Common myeloid progenitor, CD34-positive (primary cell): ENCODE measurements at regions not wholly inside any gene's neighbourhood (a gene's known extent, or its start where the extent isn't known, plus 50 kb on each side); places are given as distances from the start of the nearest gene placed in this dataset.
A peak's percentile ranks its signal among the peaks of the same experiment; 100 is the strongest.
"Not testable (repeated sequence)": the region's sequence is repeated elsewhere in the genome, so short reads cannot be mapped to it uniquely, and the experiment has no call there.

ENCODE experiments used
- CTCF ChIA-PET: fragments of 350-600 bp; sonication (Branson Sonifier 250); formaldehyde crosslinking; loops from one replicate; lab custom pipeline; 2021; ENCODE audit warnings: antibody characterized with exemption; lab: Charles Lee
- POLR2A ChIA-PET: fragments of 350-600 bp; sonication (Branson Sonifier 250); formaldehyde crosslinking; loops from one replicate; lab custom pipeline; 2021; ENCODE audit warnings: antibody characterized with exemption; lab: Charles Lee
- DNase-seq, 3 donors: peaks; one replicate each; pipeline versions ENCODE4 v3.0.0 to v3.0.0-alpha.2; 2013
- H3K27ac ChIP-seq, 2 experiments: 1 replicate in 1 of 2; 2 replicates in 1 of 2; pipeline ENCODE4 v1.7.0; 2013; ENCODE audit warnings: inconsistent platforms in 2 of 2, low read length in 2 of 2, mild to moderate bottlenecking in 2 of 2, low read depth in 1 of 2, moderate library complexity in 1 of 2; ENCODE audit not compliant: severe bottlenecking in 2 of 2, insufficient read depth in 1 of 2, poor library complexity in 1 of 2
- H3K27me3 ChIP-seq, 5 experiments: replicated peaks in 2 of 5; 1 replicate in 3 of 5; 2 replicates in 2 of 5; pipeline versions ENCODE4 v1.6.1 to v1.7.0; 2013; ENCODE audit warnings: low read length in 4 of 5, mild to moderate bottlenecking in 2 of 5, moderate library complexity in 2 of 5, inconsistent platforms in 1 of 5; ENCODE audit not compliant: insufficient read depth in 5 of 5, control insufficient read depth in 4 of 5
- H3K36me3 ChIP-seq, 4 experiments: 1 replicate in 2 of 4; 2 replicates in 2 of 4; pipeline versions ENCODE4 v1.6.1 to v1.7.0; 2013; ENCODE audit warnings: low read length in 3 of 4, control low read depth in 1 of 4, mild to moderate bottlenecking in 1 of 4; ENCODE audit not compliant: control insufficient read depth in 4 of 4, insufficient read depth in 4 of 4
- H3K4me1 ChIP-seq, 4 experiments: 1 replicate in 3 of 4; 2 replicates in 1 of 4; pipeline versions ENCODE4 v1.6.1 to v1.7.1; 2013; ENCODE audit warnings: low read length in 3 of 4, mild to moderate bottlenecking in 3 of 4, control low read depth in 1 of 4, inconsistent platforms in 1 of 4, moderate library complexity in 1 of 4; ENCODE audit not compliant: control insufficient read depth in 4 of 4, insufficient read depth in 4 of 4; ENCODE audit errors: control extremely low read depth in 1 of 4
- H3K4me3 ChIP-seq, 7 experiments: 1 replicate in 4 of 7; 2 replicates in 3 of 7; pipeline versions ENCODE4 v1.5.1 to v1.7.0; 2013; ENCODE audit warnings: mild to moderate bottlenecking in 7 of 7, low read length in 6 of 7, moderate library complexity in 6 of 7, inconsistent platforms in 2 of 7, low read depth in 2 of 7, control low read depth in 1 of 7; ENCODE audit not compliant: insufficient read depth in 4 of 7, control insufficient read depth in 1 of 7; ENCODE audit errors: extremely low read depth in 1 of 7
- H3K9me3 ChIP-seq, 5 experiments: 1 replicate in 4 of 5; 2 replicates in 1 of 5; pipeline versions ENCODE4 v1.6.1 to v1.7.1; 2013; ENCODE audit warnings: low read length in 4 of 5, mild to moderate bottlenecking in 2 of 5, inconsistent platforms in 1 of 5, low read depth in 1 of 5, moderate library complexity in 1 of 5; ENCODE audit not compliant: control insufficient read depth in 4 of 5, insufficient read depth in 2 of 5; ENCODE audit errors: control extremely low read depth in 1 of 5
- WGBS: methylation state at CpG from one replicate; pipeline ENCODE4 v1.1.5; 2013; ENCODE audit not compliant: insufficient coverage; 5-methylcytosine and 5-hydroxymethylcytosine counted together

DNA sequence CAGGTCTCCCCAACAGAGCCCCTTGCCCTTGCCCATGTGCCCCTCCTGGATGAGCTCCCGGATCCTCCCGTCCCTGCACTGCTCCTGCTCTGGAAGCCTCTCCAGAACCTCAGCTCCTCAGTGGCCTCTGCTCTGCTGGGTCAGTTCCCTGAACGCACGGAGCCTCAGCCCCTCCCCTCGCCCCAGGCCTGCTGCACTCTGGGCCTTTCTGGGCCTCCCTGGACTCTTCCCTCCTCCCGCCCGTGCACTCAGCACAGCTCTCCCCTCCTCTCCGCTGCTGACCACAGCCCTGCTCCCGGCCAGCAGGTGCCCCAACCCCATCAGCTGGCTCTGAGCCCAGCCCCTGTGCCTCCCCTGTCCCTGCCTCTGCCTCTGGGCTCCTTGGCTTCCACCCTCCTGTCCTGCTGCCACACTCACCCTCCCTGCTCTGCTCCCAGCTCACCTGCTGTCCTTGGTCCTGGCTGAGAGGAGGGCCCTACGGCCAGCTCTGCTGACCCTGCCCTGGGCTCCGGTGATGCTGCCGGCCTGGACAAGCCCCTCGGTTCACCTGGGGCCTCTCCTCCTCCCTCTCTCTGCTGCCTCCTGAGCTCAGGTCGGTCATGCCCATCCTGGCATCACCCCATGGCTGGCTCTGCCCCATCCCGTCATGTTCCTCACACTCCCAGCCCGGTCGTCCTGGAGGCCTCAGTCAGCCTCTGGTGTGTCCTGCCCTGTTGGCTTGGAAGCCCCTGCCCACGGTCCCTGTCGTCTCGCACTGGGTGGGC lies 248.4 kb downstream of the TMEM121 start:
- 93% methylated on average over 9 of the region's 20 CpGs for WGBS
- H3K4me3 ChIP-seq, H3K27ac ChIP-seq, H3K27me3 ChIP-seq, H3K36me3 ChIP-seq, POLR2A ChIA-PET, DNase-seq: not testable (repeated sequence)
- Histone ChIP-seq H3K4me1 (peaks cover 0 to 13% (median 11%) of the 10 kb centered on the region in 4 experiments), H3K9me3 (peaks cover 1 to 13% (median 7%) of the 10 kb centered on the region in 5 experiments)
- CTCF ChIA-PET = interaction anchor here (1.5 kb wide), 1 partner anchor 83 kb away, joined by 3 read pairs; no protein-coding TSS in a partner anchor

DNA sequence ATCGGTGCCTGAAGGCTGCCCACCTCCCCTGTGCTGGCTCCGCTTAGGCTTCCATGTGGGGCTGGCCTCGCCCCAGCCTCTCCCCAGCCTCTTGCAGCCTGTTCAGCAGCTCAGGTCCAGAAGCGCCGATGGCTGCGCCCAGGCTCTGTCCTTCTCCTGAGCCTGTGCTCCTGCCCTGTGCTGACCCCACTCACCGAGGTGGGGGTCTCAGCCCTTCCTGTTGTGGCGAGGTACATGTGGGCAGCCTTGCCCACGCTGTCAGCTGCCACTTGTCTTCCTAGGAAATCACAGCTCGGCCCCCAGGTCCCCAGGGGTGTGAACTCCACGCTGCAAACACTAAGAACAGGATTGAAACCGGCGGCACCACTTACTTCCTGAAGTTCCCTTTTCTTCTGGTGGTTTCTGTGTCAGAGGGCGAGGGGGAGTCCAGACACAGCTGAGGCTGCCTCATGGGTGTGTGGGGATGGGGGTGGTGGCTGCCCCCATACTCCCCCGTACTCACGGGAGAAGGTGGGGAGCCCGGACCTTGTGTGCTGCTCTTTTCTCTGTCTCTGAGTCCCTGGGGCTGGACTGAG lies 249.1 kb downstream of the TMEM121 start:
- Histone ChIP-seq H3K9me3 (peaks cover 2 to 20% (median 10%) of the 10 kb centered on the region in 5 experiments), H3K4me1 (peaks cover 0 to 13% (median 11%) of the 10 kb centered on the region in 4 experiments)
- H3K27ac ChIP-seq, H3K36me3 ChIP-seq, CTCF ChIA-PET, H3K27me3 ChIP-seq, H3K4me3 ChIP-seq, POLR2A ChIA-PET: not testable (repeated sequence)
- 55% methylated on average over 8 of the region's 17 CpGs for WGBS
- peak in 2 of 3 donors; percentile 53 to 54 for DNase-seq

DNA sequence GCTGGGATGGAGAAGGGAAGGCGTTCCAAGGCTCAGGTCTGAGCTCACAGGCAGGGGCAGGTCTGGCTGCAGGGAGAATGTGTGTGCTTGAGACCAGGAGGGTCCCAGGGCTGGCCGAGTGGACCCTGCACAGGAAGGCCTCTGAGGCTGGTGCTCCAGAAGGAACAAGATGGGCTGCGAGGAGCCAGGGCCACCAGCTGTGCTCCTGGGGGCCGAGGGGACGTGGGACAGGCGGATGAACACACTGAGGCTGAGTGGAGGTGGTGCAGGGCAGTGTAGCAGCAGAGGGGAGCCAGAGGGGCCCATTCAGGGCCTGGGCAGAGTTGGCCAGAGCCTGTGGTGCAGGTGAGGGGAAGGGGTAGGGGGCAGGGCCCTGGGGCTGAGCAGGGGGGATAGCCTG lies 249.7 kb downstream of the TMEM121 start:
- H3K36me3 ChIP-seq, H3K27me3 ChIP-seq, H3K27ac ChIP-seq, H3K4me3 ChIP-seq, DNase-seq, POLR2A ChIA-PET: not testable (repeated sequence)
- H3K9me3 ChIP-seq = peaks cover 2 to 27% (median 10%) of the 10 kb centered on the region in 5 experiments
- CTCF ChIA-PET = interaction anchor here (0.9 kb wide), 1 partner anchor 29 kb away, joined by 4 read pairs; no protein-coding TSS in a partner anchor
- peaks cover 0 to 13% (median 11%) of the 10 kb centered on the region in 4 experiments for H3K4me1 ChIP-seq
- WGBS = 94% methylated on average over 3 of the region's 6 CpGs

DNA sequence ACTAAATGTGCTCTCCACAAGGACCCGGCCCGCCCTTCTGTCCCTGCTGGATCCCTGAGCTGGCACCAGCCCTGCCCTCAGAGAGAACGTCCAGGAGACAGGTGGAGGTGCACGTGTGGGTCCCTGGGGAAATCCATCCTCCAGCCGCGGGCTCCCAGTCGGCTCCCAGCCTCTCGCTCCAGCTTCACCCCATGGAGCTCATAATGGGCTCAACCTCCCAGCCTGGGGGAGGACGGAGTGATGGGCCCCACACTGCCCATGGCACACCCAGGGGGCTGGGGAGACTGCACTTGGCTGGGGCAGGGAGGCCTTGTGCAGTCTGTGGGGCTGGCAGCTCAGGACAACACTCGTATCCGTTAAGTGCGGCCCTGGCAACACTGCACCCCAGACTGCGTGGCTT lies 250.5 kb downstream of the TMEM121 start:
- Histone ChIP-seq H3K4me1 (peaks cover 0 to 13% (median 11%) of the 10 kb centered on the region in 4 experiments), H3K36me3 (no peaks in the 10 kb centered on the region), H3K9me3 (peaks cover 2 to 30% (median 10%) of the 10 kb centered on the region in 5 experiments), H3K27ac (no peak overlapping the region), H3K4me3 (no peak overlapping the region), H3K27me3 (no peaks in the 10 kb centered on the region)
- ChIA-PET POLR2A (no interaction called here), CTCF (interaction anchor here (0.9 kb wide), 1 partner anchor 28 kb away, joined by 4 read pairs; no protein-coding TSS in a partner anchor)
- no peak for DNase-seq
- 99% methylated on average over 11 of the region's 13 CpGs for WGBS

DNA sequence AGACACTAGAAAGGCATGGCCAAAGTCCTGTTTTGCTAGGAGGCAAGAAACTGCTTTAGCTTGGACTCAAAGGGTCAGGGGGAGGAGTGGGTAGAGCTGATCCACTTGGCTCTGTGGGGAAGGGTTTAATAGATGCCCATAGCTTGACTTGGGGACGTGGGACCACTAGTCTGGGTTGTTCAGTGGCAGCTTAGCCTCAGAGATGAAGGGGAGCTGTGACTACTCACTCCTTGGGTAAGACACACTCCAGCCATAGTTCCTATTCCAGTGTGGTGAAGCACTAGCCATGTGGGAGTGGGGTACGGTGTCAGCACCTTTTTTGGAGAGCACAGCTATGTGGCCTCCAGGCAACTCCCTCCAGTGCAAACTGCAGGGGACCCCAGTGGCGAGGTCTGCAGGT lies 257.3 kb downstream of the TMEM121 start:
- no peak overlapping the region for H3K4me3 ChIP-seq
- DNase-seq = no peak
- H3K27ac ChIP-seq = no peak overlapping the region
- 93% methylated on average over 3 of the region's 3 CpGs for WGBS
- H3K27me3 ChIP-seq = no peaks in the 10 kb centered on the region
- no peaks in the 10 kb centered on the region for H3K4me1 ChIP-seq
- H3K36me3 ChIP-seq = no peaks in the 10 kb centered on the region
- POLR2A ChIA-PET = no interaction called here
- H3K9me3 ChIP-seq = peaks cover 2 to 33% (median 7%) of the 10 kb centered on the region in 5 experiments
- CTCF ChIA-PET = interaction anchor here (1.2 to 1.7 kb wide), 2 partner anchors 10 to 161 kb away, joined by 4 to 7 read pairs; no protein-coding TSS in a partner anchor

DNA sequence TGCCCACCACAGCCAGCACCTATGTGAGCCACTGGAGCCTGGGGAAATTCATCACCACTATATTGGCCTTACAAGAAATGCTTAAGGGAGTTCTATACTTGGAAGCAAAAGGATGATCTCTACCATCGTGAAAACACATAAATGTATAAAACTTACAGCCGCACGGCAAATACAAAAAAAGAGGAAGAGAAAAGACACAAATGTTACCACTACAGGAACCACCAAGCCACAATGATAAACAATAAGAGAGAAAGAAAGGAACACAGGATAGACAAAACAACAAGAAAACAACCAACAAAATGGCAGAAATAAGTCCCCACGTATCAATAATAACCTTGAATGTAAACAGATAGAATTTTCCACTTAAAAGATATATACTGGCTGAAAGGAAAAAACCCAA lies 267.5 kb downstream of the TMEM121 start:
- ChIA-PET CTCF (interaction anchor here (1.3 to 2.7 kb wide), 2 partner anchors 10 to 20 kb away, joined by 3 to 7 read pairs; no protein-coding TSS in a partner anchor), POLR2A (no interaction called here)
- no CpG with 5 or more reads among the region's 4 CpGs for WGBS
- Histone ChIP-seq H3K4me3 (no peak overlapping the region), H3K27me3 (no peaks in the 10 kb centered on the region), H3K27ac (no peak overlapping the region), H3K9me3 (peaks cover 0 to 2% (median 0%) of the 10 kb centered on the region in 5 experiments), H3K36me3 (no peaks in the 10 kb centered on the region), H3K4me1 (peaks cover 0 to 9% (median 7%) of the 10 kb centered on the region in 4 experiments)
- DNase-seq = peak in 2 of 3 donors; percentile 77 to 78

DNA sequence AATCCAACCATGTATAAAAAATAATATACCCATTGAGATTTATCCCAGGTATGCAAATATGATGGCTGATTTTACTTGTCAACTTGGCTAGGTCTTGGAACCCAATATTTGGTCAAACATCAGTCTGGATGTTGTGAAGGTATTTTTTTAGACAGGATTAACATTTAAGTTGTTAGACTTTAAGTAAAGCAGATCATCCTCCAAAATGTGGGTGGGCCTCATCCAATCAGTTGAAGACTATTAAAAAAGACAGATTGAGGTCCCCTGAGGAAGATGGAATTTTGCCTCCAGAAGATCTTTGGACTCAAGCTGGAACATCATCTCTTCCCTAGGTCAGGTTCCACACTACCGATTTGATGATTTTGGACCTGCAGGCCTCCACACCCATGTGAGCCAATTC lies 271.2 kb downstream of the TMEM121 start:
- H3K36me3 ChIP-seq = no peaks in the 10 kb centered on the region
- POLR2A ChIA-PET = no interaction called here
- peaks cover 0 to 1% (median 0%) of the 10 kb centered on the region in 5 experiments for H3K9me3 ChIP-seq
- H3K4me1 ChIP-seq = peaks cover 0 to 9% (median 7%) of the 10 kb centered on the region in 4 experiments
- no peak overlapping the region for H3K27ac ChIP-seq
- no peak for DNase-seq
- CTCF ChIA-PET = no interaction called here
- no peaks in the 10 kb centered on the region for H3K27me3 ChIP-seq
- whole genome bisulfite sequencing = 100% methylated on average over 1 of the region's 1 CpG
- H3K4me3 ChIP-seq = no peak overlapping the region
